GM10266 (cell line): ENCODE measurements at regions not wholly inside any gene's neighbourhood (a gene's known extent, or its start where the extent isn't known, plus 50 kb on each side); places are given as distances from the start of the nearest gene placed in this dataset.

Experiments
- DNase-seq: peaks from one replicate; pipeline ENCODE4 v3.0.0; 2012; ENCODE audit errors: extremely low spot score
- TF ChIP-seq, protein P1 (sequence below): IDR thresholded peaks from 2 replicates; pipeline ENCODE4 v1.5.1; 2012; ENCODE audit warnings: mild to moderate bottlenecking, low read depth; ENCODE audit not compliant: control insufficient read depth, insufficient read depth; ENCODE audit errors: missing control alignments

DNA sequence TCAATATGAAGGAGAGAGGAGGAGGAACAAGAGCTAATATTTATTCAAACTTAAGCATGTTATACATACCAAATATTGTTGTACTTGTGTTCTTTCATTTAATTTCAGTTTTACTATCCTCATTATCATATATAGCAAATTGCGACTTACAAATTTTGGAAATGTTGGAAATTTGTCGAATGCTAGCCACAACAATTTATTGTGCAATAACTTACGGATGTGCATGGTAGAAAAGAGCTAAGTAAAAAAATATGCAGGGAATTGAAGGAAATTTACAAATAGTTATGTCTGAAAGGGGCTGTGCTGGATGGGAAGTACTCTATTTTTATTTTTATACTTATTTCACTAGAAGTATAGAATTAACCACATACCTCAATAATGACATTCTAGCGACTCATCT lies 376.3 kb downstream of the PCDH20 start:
- no peak for DNase-seq
- TF ChIP-seq, protein P1, sequence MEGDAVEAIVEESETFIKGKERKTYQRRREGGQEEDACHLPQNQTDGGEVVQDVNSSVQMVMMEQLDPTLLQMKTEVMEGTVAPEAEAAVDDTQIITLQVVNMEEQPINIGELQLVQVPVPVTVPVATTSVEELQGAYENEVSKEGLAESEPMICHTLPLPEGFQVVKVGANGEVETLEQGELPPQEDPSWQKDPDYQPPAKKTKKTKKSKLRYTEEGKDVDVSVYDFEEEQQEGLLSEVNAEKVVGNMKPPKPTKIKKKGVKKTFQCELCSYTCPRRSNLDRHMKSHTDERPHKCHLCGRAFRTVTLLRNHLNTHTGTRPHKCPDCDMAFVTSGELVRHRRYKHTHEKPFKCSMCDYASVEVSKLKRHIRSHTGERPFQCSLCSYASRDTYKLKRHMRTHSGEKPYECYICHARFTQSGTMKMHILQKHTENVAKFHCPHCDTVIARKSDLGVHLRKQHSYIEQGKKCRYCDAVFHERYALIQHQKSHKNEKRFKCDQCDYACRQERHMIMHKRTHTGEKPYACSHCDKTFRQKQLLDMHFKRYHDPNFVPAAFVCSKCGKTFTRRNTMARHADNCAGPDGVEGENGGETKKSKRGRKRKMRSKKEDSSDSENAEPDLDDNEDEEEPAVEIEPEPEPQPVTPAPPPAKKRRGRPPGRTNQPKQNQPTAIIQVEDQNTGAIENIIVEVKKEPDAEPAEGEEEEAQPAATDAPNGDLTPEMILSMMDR: no peak

- TF ChIP-seq, protein P1: no peak
- no peak for DNase-seq
Observed at GRCh38 chr13:61036715-61037114, 378.9 kb downstream of the PCDH20 start.

DNA sequence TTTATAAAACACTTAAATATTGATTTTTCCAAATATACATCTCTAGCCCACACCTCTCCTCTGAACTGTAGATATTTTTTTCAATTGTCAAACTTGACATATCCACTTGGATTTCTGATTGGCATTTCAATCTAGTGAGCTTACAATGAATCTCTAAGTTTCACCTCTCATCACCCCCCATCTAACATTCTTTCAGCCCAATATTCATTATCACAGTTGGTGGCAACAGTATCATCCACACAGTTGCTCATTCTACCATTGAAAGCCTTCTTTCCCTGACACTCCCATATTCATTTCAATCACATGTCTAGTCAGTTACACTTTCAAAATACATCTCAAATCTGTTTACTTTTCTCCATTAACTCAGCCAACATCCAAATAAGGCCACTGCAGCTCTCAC lies 385.2 kb downstream of the PCDH20 start:
- TF ChIP-seq, protein P1: no peak
- no peak for DNase-seq

- DNase-seq: no peak
- TF ChIP-seq, protein P1: no peak
Observed at GRCh38 chr13:61029064-61029463, 386.6 kb downstream of the PCDH20 start.

DNA sequence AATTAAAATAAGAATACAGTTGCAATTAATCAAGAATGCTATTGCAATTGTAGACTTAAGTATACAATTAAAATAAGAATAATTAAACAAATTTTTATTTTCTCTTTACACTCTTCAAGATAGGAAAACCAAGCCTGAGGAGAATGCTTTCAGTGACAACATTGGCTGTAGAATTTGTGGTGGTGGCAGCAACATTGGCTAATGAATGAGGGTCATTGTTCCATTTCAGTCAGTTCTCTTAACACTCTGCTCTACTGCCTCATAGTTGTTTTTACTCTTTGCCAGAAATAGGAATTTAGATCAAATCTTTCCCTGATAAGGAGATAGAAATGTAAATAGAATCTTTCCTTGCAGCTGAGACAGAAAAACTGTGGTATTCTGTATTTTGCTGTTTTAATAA lies 391.6 kb downstream of the PCDH20 start:
- DNase-seq: no peak
- TF ChIP-seq, protein P1: no peak

- TF ChIP-seq, protein P1: no peak
- no peak for DNase-seq
Observed at GRCh38 chr13:61021838-61022237, 393.8 kb downstream of the PCDH20 start.

DNA sequence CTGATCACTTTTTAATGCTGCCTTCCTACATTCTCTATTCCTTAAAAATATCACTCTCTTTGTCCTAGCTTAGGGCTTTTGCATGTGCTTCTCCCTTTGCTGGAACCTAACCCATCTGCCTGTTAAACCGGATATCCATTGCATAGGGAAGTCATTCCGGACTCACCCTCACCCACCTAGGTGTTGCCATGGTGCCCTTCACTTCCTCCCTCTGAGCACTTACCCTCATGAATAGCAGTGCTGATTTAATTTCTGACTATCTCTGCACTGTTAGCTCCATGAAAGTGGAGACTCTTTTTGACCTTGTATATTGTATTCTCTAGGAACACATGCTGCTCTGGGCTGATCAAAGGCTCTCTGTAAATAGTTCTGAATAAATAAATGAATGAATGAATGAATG lies 401.9 kb downstream of the PCDH20 start:
- no peak for DNase-seq

More for the DNA sequence above, 401.9 kb downstream of the PCDH20 start:
- TF ChIP-seq, protein P1: no peak
